ENCODE measurements at regions not wholly inside any gene's neighbourhood (a gene's known extent, or its start where the extent isn't known, plus 50 kb on each side); places are given as distances from the start of the nearest gene placed in this dataset.

DNA sequence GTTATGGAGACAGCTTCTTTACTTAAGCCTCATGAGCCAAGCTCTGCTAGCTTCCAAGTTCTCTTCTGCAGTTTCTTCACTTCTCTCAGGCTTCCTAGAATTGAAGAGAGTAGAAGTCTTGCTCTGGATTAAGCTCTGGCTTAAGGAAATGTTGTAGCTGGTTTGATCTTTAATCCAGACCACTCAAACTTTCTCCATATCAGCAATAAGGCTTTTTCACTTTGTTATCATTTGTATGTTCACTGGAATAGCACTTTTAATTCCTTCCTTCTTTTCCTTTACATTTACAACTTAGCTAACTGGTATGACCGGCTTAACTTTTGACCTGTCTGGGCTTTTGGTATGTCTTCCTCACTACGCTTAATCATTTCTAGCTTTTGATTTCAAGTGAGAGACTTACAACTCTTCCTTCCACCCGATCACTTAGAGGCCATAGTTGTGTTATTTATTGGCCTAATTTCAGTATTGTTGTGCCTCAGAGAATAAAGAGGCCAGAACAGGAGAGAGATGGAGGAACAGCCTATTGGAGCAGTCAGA, 236.6 kb upstream of the BMP2 start:
- TF ChIP-seq EZH2phosphoT487 (IDR thresholded peaks at IDR 0.05; ENCODE audit: borderline replicate concordance) (no peak), POLR2A (IDR thresholded peaks at IDR 0.05; ENCODE audit: borderline replicate concordance, extremely low read depth, insufficient read depth, insufficient read length) (no peak)

Measured in HCT116 (cell line).